GM18498 (cell line): ENCODE measurements at regions not wholly inside any gene's neighbourhood (a gene's known extent, or its start where the extent isn't known, plus 50 kb on each side); places are given as distances from the start of the nearest gene placed in this dataset.

Source experiments
- ATAC-seq: cut with Tn5 transposase; IDR thresholded peaks from one replicate; pipeline ENCODE4 v1.9.1; 2021; ENCODE audit warnings: mild to moderate bottlenecking, moderate library complexity; ENCODE audit not compliant: unreplicated experiment

DNA sequence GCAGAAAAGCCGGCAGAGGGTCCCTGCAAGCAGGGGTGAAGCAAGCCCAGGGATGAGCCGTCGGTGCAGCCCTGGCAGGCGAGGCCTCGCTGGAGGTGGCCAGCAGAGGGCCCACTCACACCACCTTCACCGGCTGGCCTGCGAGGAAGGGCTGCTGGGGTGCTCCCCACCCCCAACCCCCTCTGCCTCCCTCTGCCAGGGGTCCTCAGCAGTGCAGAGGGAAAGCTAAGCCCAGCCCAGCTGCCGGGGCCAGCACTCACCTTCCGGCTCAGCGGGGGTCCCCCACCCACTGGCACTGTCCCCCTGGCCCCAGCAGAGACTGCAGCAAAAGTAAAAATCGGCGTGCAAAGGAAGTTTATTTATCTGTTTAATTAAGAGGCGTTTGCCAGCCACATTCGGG, 113.4 kb downstream of the ENGASE start:
- no peak for ATAC-seq

DNA sequence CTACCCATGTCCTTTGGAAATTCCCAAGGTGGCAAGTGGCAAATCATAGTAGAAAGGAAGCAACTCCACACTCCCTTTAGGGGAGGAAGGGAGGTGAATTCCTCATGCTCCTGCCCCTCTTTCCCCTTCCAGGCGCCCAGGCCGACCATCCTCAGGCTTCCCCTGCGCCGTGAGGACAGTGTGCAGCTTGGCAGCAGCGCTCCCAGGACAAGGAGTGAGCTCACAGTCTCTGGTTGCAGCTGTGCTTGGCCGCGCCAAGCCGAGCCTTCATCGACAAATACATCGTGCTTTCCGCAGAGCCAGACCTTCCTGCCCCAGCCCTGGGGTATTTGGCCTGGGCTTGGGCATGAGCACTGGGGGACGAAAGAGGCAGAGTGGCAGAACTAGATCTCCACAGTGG, 112.6 kb downstream of the ENGASE start:
- ATAC-seq = no peak

DNA sequence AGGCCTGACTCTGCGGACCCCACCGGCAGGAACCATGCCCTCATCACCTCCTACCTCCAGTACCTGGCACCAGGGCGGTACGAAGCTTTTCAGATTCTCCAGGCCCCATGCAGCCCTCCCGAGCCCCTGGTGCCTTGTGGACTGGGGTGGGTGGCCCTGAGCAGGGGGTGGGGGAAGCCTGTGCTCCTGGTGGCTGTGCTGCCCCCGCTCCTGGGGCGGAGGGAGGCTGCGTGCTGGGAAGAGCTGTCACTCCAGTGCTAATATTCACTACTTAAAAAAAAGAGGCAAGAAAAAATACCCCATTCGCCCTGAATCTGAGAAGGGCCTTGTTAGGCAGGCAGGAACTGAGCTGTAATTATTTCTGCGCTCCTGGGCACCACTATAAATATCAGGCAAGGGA, 111.8 kb downstream of the ENGASE start:
- no peak for ATAC-seq

DNA sequence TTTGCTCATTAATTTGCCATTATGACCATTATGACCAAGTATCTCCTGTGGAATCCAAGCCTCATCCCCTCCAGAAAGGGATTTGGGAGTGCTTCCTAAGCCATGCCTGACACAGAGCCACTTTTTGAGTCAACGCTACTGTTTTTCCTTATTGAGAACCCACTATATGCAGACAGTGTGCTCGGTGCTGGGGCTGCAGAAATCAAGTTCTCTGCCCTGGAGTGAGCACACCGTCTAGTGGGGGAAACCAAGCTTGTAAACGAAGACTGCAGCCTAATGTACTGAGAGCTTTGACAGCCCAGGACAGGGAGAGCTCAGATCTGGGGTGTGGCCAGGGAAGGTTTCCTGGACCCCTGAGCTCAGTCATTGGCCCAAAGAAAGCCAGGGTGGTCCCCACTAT, 111.0 kb downstream of the ENGASE start:
- no peak for ATAC-seq

DNA sequence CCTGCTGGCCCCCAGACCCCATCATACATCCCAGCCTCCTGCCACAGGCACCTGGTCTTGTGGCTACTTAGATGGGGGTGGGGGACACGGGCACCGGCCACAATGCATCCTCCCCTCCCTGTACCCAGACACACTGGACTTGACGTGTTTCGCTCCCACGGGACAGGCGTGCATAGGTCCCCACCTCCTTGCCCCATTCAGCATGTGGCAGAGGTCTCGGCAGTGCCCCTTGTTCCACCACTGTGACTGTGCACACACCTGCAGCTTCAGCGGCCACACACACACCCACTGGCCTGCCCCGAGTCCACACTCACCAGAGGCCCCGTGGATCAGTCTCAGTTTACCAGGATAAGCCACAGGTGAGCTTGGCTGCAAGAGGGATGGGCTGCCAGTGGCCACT, 109.6 kb downstream of the ENGASE start:
- ATAC-seq = no peak

DNA sequence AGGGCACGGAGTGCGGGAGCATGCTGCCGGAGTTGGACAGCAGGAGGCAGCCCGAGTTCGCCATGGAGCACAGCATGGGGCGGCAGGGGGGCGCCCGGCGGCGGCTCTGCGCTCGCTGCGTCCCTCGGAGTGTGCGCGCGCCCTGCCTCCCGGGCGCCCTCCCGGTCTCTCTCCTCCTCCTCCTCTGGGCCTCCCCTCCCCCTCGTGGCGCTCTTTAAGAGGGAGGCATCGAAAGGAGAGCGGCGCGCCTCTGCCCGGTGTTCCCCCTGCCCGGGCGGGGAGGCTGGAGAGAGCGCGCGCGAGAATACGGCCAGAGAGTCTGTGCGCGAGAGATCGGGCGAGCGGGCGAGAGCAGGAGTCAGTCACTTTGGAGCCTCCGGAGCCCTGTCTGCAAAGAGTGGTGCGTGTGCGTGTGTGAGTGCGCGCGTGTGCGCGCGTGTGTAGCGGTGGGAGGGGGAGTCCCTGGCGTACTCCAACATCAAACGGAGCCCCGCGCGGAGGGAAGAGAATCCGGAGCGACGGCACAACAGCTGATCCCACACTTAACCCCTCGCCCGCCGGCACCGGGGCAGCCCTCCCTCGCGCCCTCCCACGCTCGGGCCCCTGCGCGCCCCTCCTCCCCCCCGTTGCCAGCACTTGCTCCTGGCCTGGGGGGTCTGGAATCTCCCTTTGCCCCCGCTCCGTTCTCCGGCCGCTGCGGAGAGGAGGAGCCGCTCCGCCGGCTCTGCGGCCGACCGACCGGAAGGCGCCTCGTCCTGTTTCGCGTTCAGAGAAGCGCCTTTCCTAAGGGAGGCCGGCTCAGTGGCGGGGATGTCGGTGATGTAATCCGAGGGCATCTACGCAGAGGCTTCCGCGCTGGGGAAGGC, 108.9 kb downstream of the ENGASE start:
- no peak for ATAC-seq

DNA sequence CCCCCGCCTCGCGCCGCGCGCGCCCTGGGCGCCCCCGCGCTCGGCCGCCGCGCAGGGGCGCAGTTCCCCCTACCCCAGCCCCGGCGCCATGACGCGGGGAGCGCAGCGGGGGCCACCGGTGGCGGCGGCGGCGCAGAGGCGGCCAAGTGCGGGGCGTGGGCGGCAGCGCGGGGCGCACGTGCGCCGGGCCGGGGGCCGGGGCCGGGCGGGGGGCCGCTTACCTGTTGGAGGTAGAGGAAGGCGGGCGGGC, 108.3 kb downstream of the ENGASE start:
- ATAC-seq = no peak

DNA sequence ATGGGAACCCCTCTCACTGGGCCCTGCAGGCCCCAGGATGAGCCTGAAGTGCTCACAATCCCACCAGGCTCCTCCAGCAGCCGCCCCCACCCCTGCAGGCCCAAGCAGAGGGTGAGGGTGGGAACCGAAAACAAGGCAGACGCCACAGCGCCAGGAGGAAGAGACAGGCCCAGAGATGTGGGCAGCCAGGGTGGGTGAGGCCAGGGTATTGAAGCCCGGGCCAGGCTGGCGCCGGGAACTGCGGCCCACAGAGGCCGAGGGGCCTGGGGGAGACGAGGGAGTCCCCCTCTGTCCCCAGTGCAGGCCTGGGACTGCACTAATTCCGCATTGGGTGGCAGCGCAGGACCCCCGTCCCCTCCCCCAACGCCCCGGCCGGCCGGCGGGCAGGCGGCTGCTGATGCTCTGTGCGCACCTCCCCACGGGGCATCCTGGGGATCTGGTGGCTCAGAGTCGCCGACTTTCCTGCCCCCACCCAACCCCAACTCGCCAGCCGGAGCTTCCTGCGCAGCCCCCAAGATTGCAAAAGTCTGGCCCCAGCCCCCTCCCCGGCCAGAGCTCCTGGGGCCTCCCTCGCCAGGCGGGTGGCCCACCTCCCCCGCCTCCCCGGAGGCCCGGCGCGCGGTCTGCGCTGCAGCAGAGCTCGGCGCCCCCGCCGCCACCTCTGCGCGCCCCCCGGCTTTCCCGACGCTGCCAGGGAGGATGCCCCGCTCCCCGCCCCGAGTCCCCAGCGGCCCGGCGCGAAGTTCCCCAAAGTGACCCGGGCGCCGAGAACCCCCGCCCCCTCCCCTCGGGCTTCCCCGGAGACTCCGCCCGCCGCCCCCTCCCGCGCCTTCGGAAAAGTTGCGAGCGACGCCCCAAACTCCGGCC, 107.8 kb downstream of the ENGASE start:
- ATAC-seq = no peak

DNA sequence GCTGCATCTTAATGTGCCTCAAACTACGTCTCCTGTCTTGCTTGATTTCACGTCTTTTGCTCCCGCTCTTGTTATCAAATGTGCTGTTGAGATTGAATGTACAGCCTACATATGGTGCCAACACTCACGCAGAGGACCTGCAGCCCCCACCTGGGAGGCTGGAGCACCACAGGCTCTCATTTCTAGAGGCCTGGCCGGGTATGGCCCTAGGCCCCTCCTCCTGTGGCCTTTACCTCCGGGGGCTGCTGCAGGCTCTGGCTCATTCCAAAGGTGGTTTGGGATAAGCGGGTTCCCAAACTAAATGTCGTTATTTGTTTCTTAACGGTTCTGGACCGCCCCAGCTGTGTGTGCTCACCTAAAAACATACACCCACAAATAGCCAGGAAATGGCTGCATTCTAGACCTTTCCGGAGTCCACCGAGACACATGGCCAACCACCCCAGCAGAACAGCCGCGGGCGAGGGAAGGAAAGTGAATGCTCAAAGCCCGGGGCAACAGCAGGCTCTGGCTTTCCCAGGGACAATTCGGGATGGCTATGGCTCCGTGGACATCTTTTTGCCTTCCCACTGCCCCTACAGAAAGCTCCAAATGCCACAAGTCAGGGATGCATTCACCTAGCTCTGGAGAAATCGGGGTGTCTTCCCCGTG, 105.9 kb downstream of the ENGASE start:
- ATAC-seq = no peak

DNA sequence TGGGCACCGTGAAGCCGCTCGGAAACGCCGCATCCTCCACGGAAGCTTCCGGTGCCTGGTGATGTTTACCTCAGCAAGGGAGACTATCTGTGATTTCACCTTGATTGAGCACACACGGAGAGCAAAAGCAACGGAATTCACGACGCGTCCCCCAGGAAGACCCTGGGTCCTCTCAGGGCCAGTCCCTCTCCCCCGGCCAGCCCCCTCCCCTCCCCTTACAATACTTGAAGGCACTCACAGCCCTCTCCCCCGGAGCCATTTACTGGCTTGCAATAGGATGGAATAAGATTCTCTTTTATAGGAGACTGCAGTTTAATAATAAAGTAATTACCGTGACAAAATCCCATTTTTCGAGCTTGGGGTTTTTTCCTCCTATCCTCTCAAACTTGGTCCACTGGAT, 104.7 kb downstream of the ENGASE start:
- ATAC-seq = no peak

DNA sequence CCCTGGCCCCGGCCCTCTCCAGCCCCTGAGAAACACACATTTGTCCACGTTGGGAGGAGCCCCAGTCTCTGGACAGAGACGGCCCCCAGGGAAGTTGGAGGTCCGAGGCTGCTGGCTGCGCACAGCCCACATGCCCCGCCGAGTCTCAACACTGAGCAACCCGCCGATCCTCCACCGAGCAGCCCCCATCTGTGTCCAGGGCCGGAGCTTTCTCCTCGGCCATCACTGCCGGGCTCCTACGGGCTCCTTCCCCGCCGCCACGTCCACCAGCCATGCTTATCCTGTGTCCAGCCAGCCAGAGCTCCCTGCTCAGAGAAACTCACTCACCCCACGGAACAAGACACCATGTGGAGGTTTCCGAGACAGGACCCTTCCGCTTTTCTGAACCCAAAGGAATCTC, 103.3 kb downstream of the ENGASE start:
- ATAC-seq = no peak

DNA sequence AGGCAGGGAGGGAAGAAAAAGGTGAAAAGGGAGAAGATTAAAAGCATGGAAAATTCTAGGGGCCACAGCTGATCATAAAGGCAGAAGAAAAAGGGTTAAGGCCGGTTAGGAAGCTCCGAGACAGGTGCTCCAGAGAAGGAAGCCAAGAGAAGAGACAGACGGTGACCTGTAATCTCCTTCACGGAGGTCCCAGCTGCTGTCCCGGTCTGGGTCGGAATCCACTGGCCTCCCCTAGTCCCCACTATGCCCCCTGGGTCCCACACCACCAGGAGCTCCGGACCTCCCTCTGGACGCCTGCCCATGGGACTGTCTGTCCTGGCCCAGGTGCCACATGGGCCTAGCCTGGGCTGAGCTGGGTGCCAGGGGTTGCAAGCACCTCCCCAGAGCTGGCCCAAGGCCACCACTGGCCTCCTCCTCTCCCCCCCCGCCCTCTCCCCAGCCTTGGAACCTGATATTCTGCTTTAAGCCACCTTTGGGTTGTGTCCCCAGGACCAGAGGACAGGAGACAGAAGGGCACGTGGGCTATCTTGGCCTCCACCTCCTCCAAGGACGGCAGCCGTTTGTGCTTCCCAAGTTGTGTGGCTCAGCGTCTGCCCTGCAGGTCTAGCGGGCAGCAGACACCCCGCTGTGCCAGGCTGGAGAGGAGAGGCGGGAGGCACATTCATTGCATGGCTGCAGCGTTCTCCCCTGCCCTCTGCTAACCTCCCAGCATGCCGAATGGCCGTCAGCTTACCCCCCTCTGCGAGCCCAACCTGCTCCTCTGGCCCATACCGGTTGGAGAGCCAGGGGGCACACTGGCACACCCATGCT, 102.4 kb downstream of the ENGASE start:
- no peak for ATAC-seq

DNA sequence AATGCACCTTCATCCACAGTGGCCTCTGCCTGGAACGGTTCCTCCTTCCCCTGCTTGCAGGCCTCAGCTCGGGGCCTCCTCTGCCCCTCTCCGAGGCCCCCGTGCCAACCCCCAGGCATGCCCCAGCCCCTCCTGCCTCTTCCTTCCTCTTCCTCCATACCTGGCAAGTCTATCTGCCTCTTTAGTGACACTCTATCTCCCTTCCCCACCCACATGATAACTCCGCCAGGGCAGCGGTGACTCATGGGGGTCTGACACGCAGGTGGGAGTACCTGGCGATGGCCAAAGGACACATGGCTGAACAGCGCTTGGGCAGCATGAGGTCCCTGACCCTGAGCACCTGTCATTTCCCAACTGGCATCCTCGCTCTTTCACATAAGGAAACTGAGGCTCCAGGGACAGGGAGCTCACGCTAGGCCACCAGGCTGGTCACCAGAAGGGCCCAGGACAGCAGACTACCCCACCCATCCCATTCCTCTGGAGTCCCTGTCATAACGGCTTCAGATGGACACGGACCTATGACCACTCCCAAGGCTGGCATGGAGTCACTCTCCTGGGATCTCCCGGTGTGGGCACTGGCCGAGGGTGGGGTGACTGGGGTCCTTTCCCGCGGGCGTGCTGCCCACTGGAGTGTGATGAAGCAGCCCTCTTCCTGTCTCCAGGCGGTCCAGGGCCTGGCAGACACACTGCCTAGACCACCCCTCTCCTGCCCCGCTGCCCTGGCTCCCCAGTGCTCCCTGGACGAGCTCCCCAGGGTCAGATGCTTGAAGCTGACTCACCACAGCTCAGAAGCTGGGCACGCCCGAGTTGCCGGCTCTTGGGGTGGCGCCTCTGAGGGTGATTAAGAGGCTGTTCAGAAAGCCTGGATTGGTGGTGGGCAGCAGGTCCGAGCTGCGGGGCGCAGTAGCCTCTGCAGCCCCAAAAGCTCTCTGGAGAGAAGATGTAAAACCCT, 100.6 kb downstream of the ENGASE start:
- ATAC-seq = no peak

DNA sequence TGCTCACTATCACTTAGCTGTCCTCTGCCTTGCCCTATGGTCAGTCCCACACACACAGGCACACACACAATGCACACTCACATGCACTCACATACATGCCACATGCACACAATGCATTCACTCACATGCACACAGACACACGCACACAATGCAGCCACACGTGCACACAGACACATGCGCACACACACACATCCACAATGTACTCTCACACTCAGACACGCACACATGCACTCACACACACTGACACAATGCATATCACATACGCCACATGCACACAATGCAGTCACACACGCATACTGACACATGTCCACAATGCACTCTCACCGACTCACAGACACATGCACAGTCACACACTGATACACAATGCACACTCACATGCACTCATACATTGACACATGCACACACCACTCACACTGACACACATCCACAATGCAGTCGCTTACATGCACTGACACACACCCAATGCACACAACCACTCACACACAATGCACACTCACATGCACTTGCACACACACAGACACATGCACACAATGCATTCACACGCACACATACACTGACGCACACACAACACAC, 99.7 kb downstream of the ENGASE start:
- no peak for ATAC-seq

DNA sequence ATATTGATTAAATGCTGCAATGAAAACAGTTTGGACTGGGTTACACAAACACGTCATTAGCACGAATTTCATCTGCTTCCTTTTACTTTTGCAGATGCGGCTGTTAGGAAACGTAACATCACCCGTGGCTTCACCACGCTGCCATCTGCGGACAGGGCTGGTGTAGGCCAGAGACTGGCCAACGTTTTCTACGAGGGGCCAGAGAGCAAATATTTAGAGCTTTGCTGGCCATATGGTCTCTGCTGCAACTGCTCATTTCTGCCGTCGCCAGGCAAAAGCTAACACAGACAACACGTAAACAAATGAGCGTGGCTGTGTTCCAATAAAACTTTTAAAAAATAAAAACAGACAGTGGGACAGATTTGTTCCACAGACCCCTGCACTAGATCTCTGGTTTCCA, 96.6 kb downstream of the ENGASE start:
- ATAC-seq = no peak

DNA sequence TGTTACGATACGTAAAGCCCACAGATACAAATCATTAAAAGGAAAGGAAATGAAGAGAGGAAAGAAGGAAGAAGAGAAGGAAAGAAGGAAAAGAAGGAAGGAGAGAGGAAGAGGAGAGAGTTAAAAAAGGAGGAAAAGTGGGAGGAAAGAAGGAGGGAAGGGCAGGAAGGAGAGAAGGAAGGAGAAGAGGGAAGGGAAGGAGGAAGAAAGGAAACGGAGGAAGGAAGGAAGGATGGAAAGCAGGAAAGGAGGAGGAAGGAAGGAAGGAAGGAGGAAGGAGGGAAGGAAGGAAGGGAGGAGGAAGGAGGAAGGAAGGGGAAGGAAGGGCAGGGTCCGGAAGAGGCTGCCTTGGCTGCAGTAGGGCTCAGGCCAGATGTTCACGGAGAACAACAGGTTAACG, 95.2 kb downstream of the ENGASE start:
- no peak for ATAC-seq

DNA sequence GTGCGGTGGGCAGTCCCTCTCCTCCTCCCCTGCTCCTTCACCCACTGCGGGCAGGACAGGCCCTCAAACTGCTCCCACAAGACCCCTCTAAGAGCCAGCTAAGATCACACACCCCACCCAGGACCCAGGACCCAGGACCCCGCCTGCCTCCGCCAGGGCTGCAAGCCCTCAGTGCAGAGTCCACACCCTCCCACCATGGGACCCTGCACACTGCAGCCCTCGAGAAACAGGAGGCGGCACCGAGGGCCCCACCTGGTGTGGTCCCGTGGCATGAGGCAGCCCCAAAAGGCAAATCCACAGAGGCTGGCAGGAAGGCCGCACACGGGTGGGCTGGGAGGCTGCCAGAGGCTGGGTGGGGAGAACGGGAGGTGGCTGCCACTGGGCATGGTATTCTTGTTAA, 94.7 kb downstream of the ENGASE start:
- no peak for ATAC-seq

DNA sequence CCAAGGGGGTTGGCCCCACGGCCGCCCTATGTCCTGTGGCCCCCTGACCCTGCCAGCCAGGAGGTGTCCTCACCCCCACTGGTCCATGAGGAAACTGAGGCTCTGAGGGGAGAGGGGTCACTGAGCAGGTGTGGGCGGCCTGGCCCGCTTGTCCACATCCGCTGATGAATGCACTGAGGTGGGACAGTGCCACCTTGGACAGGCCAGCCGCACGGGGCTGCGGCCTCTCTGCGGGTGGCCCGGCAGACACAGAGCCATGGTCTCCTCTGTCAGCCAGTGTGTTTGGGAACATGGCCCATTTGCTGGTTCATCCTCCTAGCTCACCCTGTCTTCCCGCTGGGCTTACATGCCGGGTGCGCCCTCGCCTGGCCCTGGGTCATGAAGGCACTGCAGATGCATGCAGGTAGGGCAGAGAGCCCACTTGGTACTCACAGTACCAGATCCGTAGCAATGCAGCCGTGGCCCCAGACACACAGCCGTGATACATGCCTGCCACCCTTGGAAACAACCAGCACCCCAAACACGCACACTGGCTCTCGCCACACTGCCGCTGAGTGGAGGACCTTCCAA, 93.9 kb downstream of the ENGASE start:
- no peak for ATAC-seq

DNA sequence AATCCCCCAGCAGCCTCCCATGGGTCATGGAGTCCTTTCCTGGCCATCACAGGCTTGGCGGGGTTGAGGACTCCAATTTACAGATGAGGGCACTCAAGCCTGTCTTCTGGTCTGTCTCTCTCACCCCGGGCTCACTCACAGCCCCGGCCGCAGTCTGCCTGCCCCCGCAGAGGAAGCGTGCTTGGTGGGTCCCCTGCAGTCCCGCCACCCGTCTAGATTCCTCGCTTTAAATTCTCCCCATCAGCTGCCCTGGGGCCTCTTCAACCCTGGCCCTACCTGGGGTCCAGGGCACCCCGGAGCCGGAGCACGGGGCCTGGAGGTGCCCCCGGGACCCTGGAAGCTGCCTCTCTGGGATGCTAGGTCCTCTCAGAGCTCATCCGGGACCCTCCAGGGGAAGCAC, 92.9 kb downstream of the ENGASE start:
- ATAC-seq = no peak
